Activated B cell treated with CpG ODN at 0.5 μM for 24 hours (primary cell): ENCODE measurements at regions not wholly inside any gene's neighbourhood (a gene's known extent, or its start where the extent isn't known, plus 50 kb on each side); places are given as distances from the start of the nearest gene placed in this dataset.

Source experiments
- ATAC-seq: fragments of 200-7000 bp; cut with Tn5 transposase; one replicate; pipeline ENCODE4 v1.10.0; 2021; ENCODE audit warnings: low read depth, mild to moderate bottlenecking, moderate library complexity
- CTCF ChIA-PET: fragments of 350-600 bp; sonication (Branson Sonifier 250); formaldehyde crosslinking; loops from one replicate; lab custom pipeline; 2021; ENCODE audit warnings: antibody characterized with exemption; lab: Charles Lee
- POLR2A ChIA-PET: fragments of 350-600 bp; sonication (Branson Sonifier 250); formaldehyde crosslinking; loops from one replicate; lab custom pipeline; 2021; ENCODE audit warnings: antibody characterized with exemption; lab: Charles Lee
- DNase-seq: peaks from one replicate; pipeline ENCODE4 v3.0.0; 2022
- H3K27ac Mint-ChIP-seq: one replicate; pipeline ENCODE4 v1.8.0; 2020; ENCODE audit warnings: mixed read lengths
- H3K27me3 Mint-ChIP-seq: one replicate; pipeline ENCODE4 v1.8.0; 2021; ENCODE audit warnings: mixed read lengths
- H3K36me3 Mint-ChIP-seq: one replicate; pipeline ENCODE4 v1.8.0; 2021; ENCODE audit warnings: low read depth, mixed read lengths
- H3K4me1 Mint-ChIP-seq: one replicate; pipeline ENCODE4 v1.8.0; 2021; ENCODE audit warnings: mixed read lengths
- H3K4me3 Mint-ChIP-seq: one replicate; pipeline ENCODE4 v1.8.0; 2020; ENCODE audit warnings: mild to moderate bottlenecking, mixed read lengths
- H3K9me3 Mint-ChIP-seq: one replicate; pipeline ENCODE4 v1.8.0; 2020; ENCODE audit warnings: mixed read lengths
- CTCF ChIP-seq: fragments of 200-600 bp; IDR thresholded peaks from one replicate; pipeline ENCODE4 v1.8.0; 2022; ENCODE audit warnings: antibody characterized with exemption, mild to moderate bottlenecking
- intact Hi-C: fragments of 100-400 bp; cut with micrococcal nuclease; formaldehyde crosslinking; loops from one replicate; pipeline ENCODE4 v1.15.1; 2024

- H3K4me1 Mint-ChIP-seq = peaks cover 12% of the 10 kb centered on the region
- ChIA-PET POLR2A (interaction anchor here (1.0 kb wide), 1 partner anchor 42 kb away, joined by 3 read pairs; no protein-coding TSS in a partner anchor), CTCF (interaction anchor here (1.1 kb wide), 1 partner anchor 173 kb away, joined by 4 read pairs; no protein-coding TSS in a partner anchor)
- ATAC-seq = no peak
- no peak for TF ChIP-seq CTCF
- no peak overlapping the region for H3K27ac Mint-ChIP-seq
- no peak overlapping the region for H3K4me3 Mint-ChIP-seq
- intact Hi-C loops = no loop called here
- H3K36me3 Mint-ChIP-seq = no peaks in the 10 kb centered on the region
- H3K9me3 Mint-ChIP-seq = no peaks in the 10 kb centered on the region
- no peaks in the 10 kb centered on the region for H3K27me3 Mint-ChIP-seq
- no peak for DNase-seq
Measured at GRCh38 chr9:114733816-114734215, 51.8 kb upstream of the TEX48 start.

DNA sequence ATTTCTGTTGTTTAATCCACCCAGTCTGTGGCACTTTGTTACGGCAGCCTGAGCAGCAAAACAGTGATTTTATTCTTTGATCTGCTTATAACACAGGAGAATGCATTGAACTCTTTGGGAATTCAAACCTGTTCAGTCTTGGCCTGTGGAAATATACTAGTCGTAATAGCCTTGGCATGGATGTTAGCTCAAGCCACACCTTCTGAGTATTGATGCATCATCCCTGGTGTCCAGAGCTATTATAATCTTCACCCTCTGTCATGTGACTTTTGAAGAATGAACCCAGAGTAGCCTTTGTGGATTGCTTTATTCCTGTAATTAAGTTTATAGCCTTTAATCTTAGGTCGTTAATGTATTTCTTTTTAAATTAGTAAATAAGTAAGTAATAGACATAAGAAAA lies 50.8 kb upstream of the TEX48 start:
- H3K27me3 Mint-ChIP-seq = no peaks in the 10 kb centered on the region
- ChIA-PET CTCF (interaction anchor here (0.8 to 1.1 kb wide), 2 partner anchors 174 to 282 kb away, joined by 4 read pairs; no protein-coding TSS in a partner anchor), POLR2A (interaction anchor here (1.0 kb wide), 1 partner anchor 41 kb away, joined by 3 read pairs; no protein-coding TSS in a partner anchor)
- no peak for ATAC-seq
- intact Hi-C loops = no loop called here
- no peak for DNase-seq
- no peaks in the 10 kb centered on the region for H3K36me3 Mint-ChIP-seq
- no peak overlapping the region for H3K4me3 Mint-ChIP-seq
- H3K27ac Mint-ChIP-seq = no peak overlapping the region
- no peaks in the 10 kb centered on the region for H3K9me3 Mint-ChIP-seq
- H3K4me1 Mint-ChIP-seq = peaks cover 8% of the 10 kb centered on the region
- TF ChIP-seq CTCF = no peak
